Medulla oblongata (tissue), 1 donor: ENCODE measurements at regions not wholly inside any gene's neighbourhood (a gene's known extent, or its start where the extent isn't known, plus 50 kb on each side); places are given as distances from the start of the nearest gene placed in this dataset.
A peak's percentile ranks its signal among the peaks of the same experiment; 100 is the strongest.
"Not testable (repeated sequence)": the region's sequence is repeated elsewhere in the genome, so short reads cannot be mapped to it uniquely, and the experiment has no call there.

Experiments used
- DNase-seq: peaks from one replicate; pipeline ENCODE4 v3.0.0-alpha.2; 2015; ENCODE audit errors: extremely low spot score

GRCh38 chr2:4693266-4693665, 989.9 kb downstream of the DCDC2C start:
- no peak for DNase-seq

GRCh38 chr2:4695281-4695861, 992.0 kb downstream of the DCDC2C start:
- no peak for DNase-seq

GRCh38 chr2:4715065-4715464, 977.1 kb upstream of the SOX11 start:
- DNase-seq: no peak

- no peak for DNase-seq
These were observed 973.4 kb upstream of the SOX11 start for GRCh38 chr2:4718777-4719176.

GRCh38 chr2:4725618-4726017, 966.6 kb upstream of the SOX11 start:
- DNase-seq: no peak

GRCh38 chr2:4732560-4732959, 959.6 kb upstream of the SOX11 start:
- DNase-seq: no peak

GRCh38 chr2:4745056-4745991, 946.9 kb upstream of the SOX11 start:
- DNase-seq: no peak

- DNase-seq: no peak
These were observed 938.5 kb upstream of the SOX11 start for GRCh38 chr2:4753721-4754120.

- peak; percentile 49 for DNase-seq
These were observed 929.2 kb upstream of the SOX11 start for GRCh38 chr2:4762951-4763376.

GRCh38 chr2:4765787-4766530, 926.2 kb upstream of the SOX11 start:
- DNase-seq: no peak

- no peak for DNase-seq
These were observed 916.5 kb upstream of the SOX11 start for GRCh38 chr2:4775668-4776067.

- DNase-seq: no peak
These were observed 911.5 kb upstream of the SOX11 start for GRCh38 chr2:4780679-4781078.

GRCh38 chr2:4782647-4783046, 909.5 kb upstream of the SOX11 start:
- DNase-seq: no peak

- DNase-seq: no peak
These were observed 900.7 kb upstream of the SOX11 start for GRCh38 chr2:4791488-4791887.

GRCh38 chr2:4792126-4792525, 900.1 kb upstream of the SOX11 start:
- no peak for DNase-seq

GRCh38 chr2:4803396-4803795, 888.8 kb upstream of the SOX11 start:
- DNase-seq: no peak

GRCh38 chr2:4814137-4814536, 878.0 kb upstream of the SOX11 start:
- DNase-seq: not testable (repeated sequence)

- no peak for DNase-seq
These were observed 864.3 kb upstream of the SOX11 start for GRCh38 chr2:4827836-4828235.

- no peak for DNase-seq
These were observed 863.4 kb upstream of the SOX11 start for GRCh38 chr2:4828682-4829374.

GRCh38 chr2:4831751-4832150, 860.4 kb upstream of the SOX11 start:
- no peak for DNase-seq

- DNase-seq: no peak
These were observed 859.5 kb upstream of the SOX11 start for GRCh38 chr2:4832642-4833041.

- no peak for DNase-seq
These were observed 853.6 kb upstream of the SOX11 start for GRCh38 chr2:4838626-4839025.
